Suprapubic skin (tissue), 4 donors: ENCODE measurements at regions not wholly inside any gene's neighbourhood (a gene's known extent, or its start where the extent isn't known, plus 50 kb on each side); places are given as distances from the start of the nearest gene placed in this dataset.
"Not testable (repeated sequence)": the region's sequence is repeated elsewhere in the genome, so short reads cannot be mapped to it uniquely, and the experiment has no call there.

Source experiments
- DNase-seq, 2 donors: peaks; one replicate each; pipeline ENCODE4 v3.0.0-alpha.2; 2019; ENCODE audit warnings: low spot score in 2 of 2
- H3K27ac ChIP-seq: fragments of 200-600 bp; sonication (generic); one replicate; pipeline ENCODE4 v1.5.1; 2019
- H3K27me3 ChIP-seq: fragments of 200-600 bp; sonication (generic); one replicate; pipeline ENCODE4 v1.5.1; 2019
- H3K36me3 ChIP-seq: fragments of 200-600 bp; sonication (generic); one replicate; pipeline ENCODE4 v1.5.1; 2019
- H3K4me1 ChIP-seq: fragments of 200-600 bp; sonication (generic); one replicate; pipeline ENCODE4 v1.5.1; 2019
- H3K4me3 ChIP-seq: fragments of 200-600 bp; sonication (generic); one replicate; pipeline ENCODE4 v1.5.1; 2019; ENCODE audit warnings: mild to moderate bottlenecking
- H3K9me3 ChIP-seq: fragments of 200-600 bp; sonication (generic); one replicate; pipeline ENCODE4 v1.5.1; 2019
- EP300 ChIP-seq: sonication (generic); formaldehyde crosslinking; IDR thresholded peaks from one replicate; pipeline ENCODE4 v1.6.1; 2017; ENCODE audit warnings: antibody characterized with exemption
- POLR2A ChIP-seq, 2 donors: fragments of 450-650 bp; IDR thresholded peaks; one replicate each; pipeline ENCODE4 v1.6.1; 2017; ENCODE audit warnings: antibody characterized with exemption in 2 of 2, mild to moderate bottlenecking in 2 of 2, moderate library complexity in 2 of 2
- POLR2AphosphoS5 ChIP-seq, 3 donors: sonication (generic); formaldehyde crosslinking; IDR thresholded peaks; one replicate each; pipeline ENCODE4 v1.6.1; 2017; ENCODE audit warnings: antibody characterized with exemption in 3 of 3
- WGBS: methylation state at CpG from one replicate; pipeline ENCODE4 v1.1.5; 2018; 5-methylcytosine and 5-hydroxymethylcytosine counted together
- TF ChIP-seq, protein P1 (sequence below), 2 donors: fragments of 200-600 bp in 1 of 2; fragments of 450-650 bp in 1 of 2; sonication (generic) in 1 of 2; IDR thresholded peaks; one replicate each; pipeline ENCODE4 v1.5.1; 2016 to 2019; ENCODE audit warnings: antibody characterized with exemption in 2 of 2, mild to moderate bottlenecking in 1 of 2, moderate library complexity in 1 of 2

DNA sequence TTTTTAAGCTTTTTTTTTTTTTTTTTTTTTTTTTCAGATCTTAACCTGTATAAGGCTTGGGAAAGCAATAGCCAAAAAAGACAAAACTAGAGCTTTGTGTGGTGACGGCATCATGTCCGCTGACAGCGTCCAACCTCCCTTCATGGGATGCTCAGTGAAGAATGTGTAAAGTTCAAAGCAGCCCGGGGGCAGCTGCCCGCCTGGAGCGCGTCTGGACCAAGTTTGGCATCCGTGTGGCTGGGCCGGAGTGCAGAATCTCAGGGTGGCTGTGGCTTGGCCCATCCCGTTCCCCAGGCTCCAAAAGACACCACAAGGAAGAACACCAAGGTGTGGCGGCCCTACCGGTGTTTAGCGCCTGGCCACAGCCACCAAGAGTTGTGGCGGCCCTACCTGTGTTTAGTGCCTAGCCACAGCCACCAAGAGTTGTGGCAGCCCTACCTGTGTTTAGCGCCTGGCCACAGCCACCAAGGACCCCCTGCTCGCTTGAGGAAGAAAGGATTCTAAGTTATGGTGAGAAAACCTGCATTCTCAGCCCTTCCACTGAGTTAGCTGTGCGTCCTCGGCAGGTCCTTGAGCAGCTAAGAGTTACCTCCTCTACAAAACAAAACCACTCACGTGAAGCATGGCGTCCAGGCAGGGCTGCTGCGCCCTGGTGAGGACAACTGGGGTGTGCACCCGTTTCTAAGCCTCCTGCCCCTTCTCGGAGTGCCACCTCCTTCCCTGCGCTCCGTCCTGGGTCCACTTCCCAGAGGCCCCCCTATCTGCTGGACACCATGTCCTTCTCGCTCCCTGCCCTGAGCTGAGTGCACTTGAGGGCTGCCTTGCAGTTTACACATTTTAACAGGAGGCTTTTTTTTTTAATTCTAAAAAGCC is 103.6 kb upstream of the SALL3 start:
- WGBS: 91% methylated on average over 24 of the region's 26 CpGs

DNA sequence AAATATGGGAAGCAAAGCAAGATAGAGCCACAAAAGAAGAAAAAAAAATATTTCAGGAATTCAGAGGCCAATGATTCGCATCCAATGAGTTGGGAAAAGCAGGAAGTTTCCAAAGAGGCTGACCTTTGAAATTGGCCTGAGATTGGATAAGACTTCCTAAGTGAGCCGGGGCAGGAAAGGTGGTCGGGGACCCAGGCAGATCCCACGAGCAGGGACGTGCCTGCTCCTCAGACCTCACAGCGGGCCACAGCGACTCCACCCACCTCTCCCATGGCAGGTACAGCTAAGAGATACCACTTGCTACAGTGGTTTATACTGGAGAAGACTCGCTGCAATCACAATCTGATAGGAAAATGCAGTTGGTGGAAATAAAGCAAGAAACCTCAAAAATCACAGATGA is 102.8 kb upstream of the SALL3 start:
- H3K9me3 ChIP-seq: no peaks in the 10 kb centered on the region
- no peak overlapping the region for H3K27ac ChIP-seq
- TF ChIP-seq, protein P1, sequence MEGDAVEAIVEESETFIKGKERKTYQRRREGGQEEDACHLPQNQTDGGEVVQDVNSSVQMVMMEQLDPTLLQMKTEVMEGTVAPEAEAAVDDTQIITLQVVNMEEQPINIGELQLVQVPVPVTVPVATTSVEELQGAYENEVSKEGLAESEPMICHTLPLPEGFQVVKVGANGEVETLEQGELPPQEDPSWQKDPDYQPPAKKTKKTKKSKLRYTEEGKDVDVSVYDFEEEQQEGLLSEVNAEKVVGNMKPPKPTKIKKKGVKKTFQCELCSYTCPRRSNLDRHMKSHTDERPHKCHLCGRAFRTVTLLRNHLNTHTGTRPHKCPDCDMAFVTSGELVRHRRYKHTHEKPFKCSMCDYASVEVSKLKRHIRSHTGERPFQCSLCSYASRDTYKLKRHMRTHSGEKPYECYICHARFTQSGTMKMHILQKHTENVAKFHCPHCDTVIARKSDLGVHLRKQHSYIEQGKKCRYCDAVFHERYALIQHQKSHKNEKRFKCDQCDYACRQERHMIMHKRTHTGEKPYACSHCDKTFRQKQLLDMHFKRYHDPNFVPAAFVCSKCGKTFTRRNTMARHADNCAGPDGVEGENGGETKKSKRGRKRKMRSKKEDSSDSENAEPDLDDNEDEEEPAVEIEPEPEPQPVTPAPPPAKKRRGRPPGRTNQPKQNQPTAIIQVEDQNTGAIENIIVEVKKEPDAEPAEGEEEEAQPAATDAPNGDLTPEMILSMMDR (IDR thresholded peaks at IDR 0.05): no peak
- no peak for TF ChIP-seq POLR2AphosphoS5 (IDR thresholded peaks at IDR 0.05)
- no peak for TF ChIP-seq EP300
- no peak for TF ChIP-seq POLR2A (IDR thresholded peaks at IDR 0.05)
- WGBS: 62% methylated on average over 8 of the region's 8 CpGs
- peaks cover under 1% of the 10 kb centered on the region for H3K4me1 ChIP-seq
- peak in 1 of 2 donors; percentile 55 for DNase-seq
- H3K4me3 ChIP-seq: no peak overlapping the region
- no peaks in the 10 kb centered on the region for H3K36me3 ChIP-seq
- peaks cover 6% of the 10 kb centered on the region for H3K27me3 ChIP-seq

More for the DNA sequence above, 103.6 kb upstream of the SALL3 start:
- TF ChIP-seq EP300: no peak
- no peak for TF ChIP-seq POLR2AphosphoS5 (IDR thresholded peaks at IDR 0.05)
- Histone ChIP-seq H3K4me3 (no peak overlapping the region), H3K27ac (no peak overlapping the region), H3K36me3 (no peaks in the 10 kb centered on the region), H3K27me3 (peaks cover 6% of the 10 kb centered on the region), H3K4me1 (peaks cover 9% of the 10 kb centered on the region), H3K9me3 (no peaks in the 10 kb centered on the region)
- DNase-seq: peak in 1 of 2 donors; percentile 44

DNA sequence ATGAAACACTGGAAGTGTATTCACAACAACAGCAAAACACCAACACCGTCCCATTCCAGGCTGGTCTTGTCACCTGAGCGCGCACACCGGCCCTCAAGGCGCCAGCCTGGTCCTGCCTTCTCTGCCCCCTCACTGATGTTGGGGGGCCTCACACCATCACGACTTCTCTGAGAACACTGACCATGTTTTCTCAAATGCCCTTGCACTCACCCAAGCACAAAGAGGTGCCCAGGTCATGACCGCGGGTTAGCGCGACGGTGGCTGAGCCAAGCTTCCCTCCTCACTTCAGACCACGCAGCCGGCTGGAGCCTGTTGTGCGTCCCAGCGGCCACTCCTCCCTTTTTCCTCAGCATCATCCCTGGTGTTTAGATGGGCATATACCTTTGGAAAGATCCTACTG is 101.3 kb upstream of the SALL3 start:
- peak in 1 of 2 donors; percentile 52 for DNase-seq

DNA sequence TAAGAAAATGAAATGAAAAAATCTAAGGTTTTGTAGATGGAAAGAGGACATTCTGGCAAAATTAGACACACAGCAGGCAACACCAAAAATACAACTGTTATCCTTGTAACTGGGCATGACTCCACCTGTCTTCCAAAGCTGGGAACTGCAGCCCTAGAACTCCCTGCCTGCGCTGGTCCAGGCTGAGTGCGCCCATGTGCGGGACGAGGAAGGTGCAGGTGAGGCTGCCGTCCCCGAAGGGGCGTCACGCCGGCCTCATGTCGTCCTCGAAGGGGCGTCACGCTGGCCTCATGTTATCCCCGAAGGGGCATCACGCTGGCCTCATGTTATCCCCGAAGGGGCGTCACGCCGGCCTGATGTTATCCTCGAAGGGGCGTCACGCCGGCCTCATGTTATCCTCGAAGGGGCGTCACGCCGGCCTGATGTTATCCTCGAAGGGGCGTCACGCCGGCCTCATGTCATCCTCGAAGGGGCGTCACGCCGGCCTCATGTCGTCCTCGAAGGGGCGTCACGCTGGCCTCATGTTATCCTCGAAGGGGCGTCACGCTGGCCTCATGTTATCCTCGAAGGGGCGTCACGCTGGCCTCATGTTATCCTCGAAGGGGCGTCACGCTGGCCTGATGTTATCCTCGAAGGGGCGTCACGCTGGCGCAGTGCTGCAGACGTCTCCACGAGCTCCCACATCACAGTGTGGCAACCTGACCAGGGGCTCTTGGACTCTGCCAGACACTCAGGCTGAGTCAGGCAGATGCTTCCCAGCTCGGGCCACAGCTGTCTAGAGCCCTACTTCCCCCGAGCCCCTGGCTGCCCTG is 100.3 kb upstream of the SALL3 start:
- not testable (repeated sequence) for H3K36me3 ChIP-seq, H3K4me1 ChIP-seq, H3K27ac ChIP-seq, H3K9me3 ChIP-seq, H3K4me3 ChIP-seq, H3K27me3 ChIP-seq
- TF ChIP-seq, protein P1 (IDR thresholded peaks at IDR 0.05): peak in 1 of 2 donors; percentile 56
- DNase-seq: peak in 1 of 2 donors; percentile 57
- 83% methylated on average over 52 of the region's 56 CpGs for WGBS

More for the DNA sequence above, 101.3 kb upstream of the SALL3 start:
- 92% methylated on average over 15 of the region's 15 CpGs for WGBS
- peaks cover 6% of the 10 kb centered on the region for H3K27me3 ChIP-seq
- H3K9me3 ChIP-seq: no peaks in the 10 kb centered on the region
- no peak overlapping the region for H3K27ac ChIP-seq
- TF ChIP-seq, protein P1 (IDR thresholded peaks at IDR 0.05): no peak
- TF ChIP-seq EP300 (no peak), POLR2AphosphoS5 (IDR thresholded peaks at IDR 0.05) (no peak), POLR2A (IDR thresholded peaks at IDR 0.05) (no peak)
- H3K36me3 ChIP-seq: no peaks in the 10 kb centered on the region
- H3K4me3 ChIP-seq: no peak overlapping the region
- no peaks in the 10 kb centered on the region for H3K4me1 ChIP-seq

DNA sequence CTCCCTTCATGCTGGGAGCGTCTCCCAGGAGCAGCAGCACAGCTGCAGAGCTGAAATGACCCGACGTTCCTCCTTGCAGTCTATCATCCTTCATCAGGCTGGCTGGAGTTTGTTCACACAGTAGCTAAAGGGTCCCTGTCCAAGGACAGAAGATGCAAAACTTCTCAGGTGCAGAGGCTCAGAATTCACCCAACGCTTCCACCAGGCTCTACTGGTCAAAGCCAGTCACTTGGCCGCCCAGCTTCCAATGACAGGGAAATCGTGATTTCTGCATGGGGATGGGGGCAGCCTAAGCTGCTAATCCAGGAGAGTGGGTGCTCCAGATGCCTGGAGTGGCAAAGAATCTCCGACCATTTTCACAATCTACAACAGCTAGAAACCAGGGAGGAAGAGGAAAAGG is 97.0 kb upstream of the SALL3 start:
- Histone ChIP-seq H3K4me1 (no peaks in the 10 kb centered on the region), H3K36me3 (no peaks in the 10 kb centered on the region), H3K27me3 (no peaks in the 10 kb centered on the region), H3K9me3 (peaks cover 5% of the 10 kb centered on the region), H3K4me3 (no peak overlapping the region), H3K27ac (no peak overlapping the region)
- DNase-seq: no peak
- WGBS: 88% methylated on average over 5 of the region's 7 CpGs
- TF ChIP-seq, protein P1 (IDR thresholded peaks at IDR 0.05): no peak
- TF ChIP-seq EP300 (no peak), POLR2AphosphoS5 (IDR thresholded peaks at IDR 0.05) (no peak), POLR2A (IDR thresholded peaks at IDR 0.05) (no peak)
